ENCODE measurements at regions not wholly inside any gene's neighbourhood (a gene's known extent, or its start where the extent isn't known, plus 50 kb on each side); places are given as distances from the start of the nearest gene placed in this dataset.

DNA sequence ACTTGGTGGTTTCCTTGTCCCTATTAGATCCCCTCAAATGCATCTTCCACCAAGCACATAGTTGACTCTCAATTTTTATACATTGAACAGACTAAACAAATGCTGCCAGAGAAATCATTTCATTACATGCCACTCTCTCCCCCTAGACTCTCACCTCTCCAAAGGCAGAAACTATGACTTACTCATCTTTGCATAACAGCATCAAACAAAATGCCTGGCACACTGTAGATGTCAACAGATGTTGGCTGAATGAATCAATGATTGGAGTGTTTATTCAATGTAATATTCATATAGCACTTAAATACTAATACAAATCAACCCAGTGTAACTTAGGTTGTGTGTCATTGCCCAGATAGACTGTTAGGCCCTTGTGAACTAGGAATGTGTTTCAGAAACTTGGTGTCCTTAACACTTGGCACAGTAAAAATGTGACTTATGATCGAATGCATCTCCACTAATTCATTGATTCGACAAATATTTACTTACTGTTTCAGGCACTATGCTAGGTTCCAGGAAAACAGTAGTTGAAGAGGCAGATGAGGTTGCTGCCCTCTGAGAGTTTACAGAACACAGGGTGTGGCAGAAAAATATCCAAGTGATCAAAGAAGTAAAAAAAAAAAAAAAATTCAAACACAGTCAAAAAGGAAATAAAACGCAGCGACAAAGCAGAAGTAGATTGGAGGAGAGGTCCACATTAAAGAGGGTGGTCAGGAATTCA lies 188.5 kb upstream of the LRRN1 start:
- Histone ChIP-seq H3K9me3 (no peaks in the 10 kb centered on the region), H3K4me3 (no peak overlapping the region), H3K36me3 (no peaks in the 10 kb centered on the region), H3K4me1 (no peaks in the 10 kb centered on the region), H3K27ac (no peak overlapping the region), H3K27me3 (no peaks in the 10 kb centered on the region)
- DNase-seq, result no peak
- TF ChIP-seq, protein P1, sequence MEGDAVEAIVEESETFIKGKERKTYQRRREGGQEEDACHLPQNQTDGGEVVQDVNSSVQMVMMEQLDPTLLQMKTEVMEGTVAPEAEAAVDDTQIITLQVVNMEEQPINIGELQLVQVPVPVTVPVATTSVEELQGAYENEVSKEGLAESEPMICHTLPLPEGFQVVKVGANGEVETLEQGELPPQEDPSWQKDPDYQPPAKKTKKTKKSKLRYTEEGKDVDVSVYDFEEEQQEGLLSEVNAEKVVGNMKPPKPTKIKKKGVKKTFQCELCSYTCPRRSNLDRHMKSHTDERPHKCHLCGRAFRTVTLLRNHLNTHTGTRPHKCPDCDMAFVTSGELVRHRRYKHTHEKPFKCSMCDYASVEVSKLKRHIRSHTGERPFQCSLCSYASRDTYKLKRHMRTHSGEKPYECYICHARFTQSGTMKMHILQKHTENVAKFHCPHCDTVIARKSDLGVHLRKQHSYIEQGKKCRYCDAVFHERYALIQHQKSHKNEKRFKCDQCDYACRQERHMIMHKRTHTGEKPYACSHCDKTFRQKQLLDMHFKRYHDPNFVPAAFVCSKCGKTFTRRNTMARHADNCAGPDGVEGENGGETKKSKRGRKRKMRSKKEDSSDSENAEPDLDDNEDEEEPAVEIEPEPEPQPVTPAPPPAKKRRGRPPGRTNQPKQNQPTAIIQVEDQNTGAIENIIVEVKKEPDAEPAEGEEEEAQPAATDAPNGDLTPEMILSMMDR (IDR thresholded peaks at IDR 0.05), result no peak
- no peak for TF ChIP-seq POLR2A (IDR thresholded peaks at IDR 0.05)
- intact Hi-C loops (cut with DNase I; ENCODE audit: low total_unique reads), result no loop called here

GRCh38 chr3:3606321-3606720 lies 192.9 kb upstream of the LRRN1 start:
- H3K27ac ChIP-seq, result no peak overlapping the region
- H3K4me3 ChIP-seq, result no peak overlapping the region
- intact Hi-C loops (cut with DNase I; ENCODE audit: low total_unique reads), result no loop called here
- TF ChIP-seq, protein P1 (IDR thresholded peaks at IDR 0.05), result no peak
- TF ChIP-seq POLR2A (IDR thresholded peaks at IDR 0.05), result no peak
- no peaks in the 10 kb centered on the region for H3K4me1 ChIP-seq
- H3K9me3 ChIP-seq, result no peaks in the 10 kb centered on the region
- H3K27me3 ChIP-seq, result no peaks in the 10 kb centered on the region
- no peak for DNase-seq
- H3K36me3 ChIP-seq, result no peaks in the 10 kb centered on the region

DNA sequence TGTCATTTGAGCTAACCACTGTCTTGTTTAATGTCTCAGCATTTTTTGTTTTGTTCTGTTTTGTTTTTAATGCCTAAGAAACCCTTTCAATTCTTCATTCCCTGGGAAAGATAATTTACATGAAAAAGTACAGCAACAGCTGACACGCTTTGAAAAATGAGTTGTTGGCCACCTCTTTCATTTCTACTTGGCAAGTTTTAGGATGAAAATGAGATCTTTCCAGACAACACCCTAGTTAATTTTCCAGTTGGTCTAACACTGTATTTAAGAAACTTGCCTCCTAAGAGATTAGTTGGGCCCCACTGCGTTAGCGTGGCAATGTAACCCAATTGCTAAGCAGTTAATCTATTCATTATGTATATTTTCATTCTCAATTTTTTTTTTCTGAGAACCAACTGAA lies 194.0 kb upstream of the LRRN1 start:
- TF ChIP-seq POLR2A (IDR thresholded peaks at IDR 0.05), result no peak
- TF ChIP-seq, protein P1 (IDR thresholded peaks at IDR 0.05), result no peak

GRCh38 chr3:3603351-3603750 lies 195.9 kb upstream of the LRRN1 start:
- Histone ChIP-seq H3K27ac (no peak overlapping the region), H3K4me3 (no peak overlapping the region), H3K4me1 (no peaks in the 10 kb centered on the region), H3K27me3 (no peaks in the 10 kb centered on the region), H3K36me3 (no peaks in the 10 kb centered on the region), H3K9me3 (no peaks in the 10 kb centered on the region)
- TF ChIP-seq POLR2A (IDR thresholded peaks at IDR 0.05), result no peak
- TF ChIP-seq, protein P1 (IDR thresholded peaks at IDR 0.05), result no peak
- intact Hi-C loops (cut with DNase I; ENCODE audit: low total_unique reads), result no loop called here
- no peak for DNase-seq

More for the DNA sequence above, 194.0 kb upstream of the LRRN1 start:
- H3K36me3 ChIP-seq, result no peaks in the 10 kb centered on the region
- intact Hi-C loops (cut with DNase I; ENCODE audit: low total_unique reads), result no loop called here
- no peaks in the 10 kb centered on the region for H3K9me3 ChIP-seq
- no peak for DNase-seq
- no peaks in the 10 kb centered on the region for H3K27me3 ChIP-seq
- H3K27ac ChIP-seq, result no peak overlapping the region
- H3K4me3 ChIP-seq, result no peak overlapping the region
- H3K4me1 ChIP-seq, result no peaks in the 10 kb centered on the region

DNA sequence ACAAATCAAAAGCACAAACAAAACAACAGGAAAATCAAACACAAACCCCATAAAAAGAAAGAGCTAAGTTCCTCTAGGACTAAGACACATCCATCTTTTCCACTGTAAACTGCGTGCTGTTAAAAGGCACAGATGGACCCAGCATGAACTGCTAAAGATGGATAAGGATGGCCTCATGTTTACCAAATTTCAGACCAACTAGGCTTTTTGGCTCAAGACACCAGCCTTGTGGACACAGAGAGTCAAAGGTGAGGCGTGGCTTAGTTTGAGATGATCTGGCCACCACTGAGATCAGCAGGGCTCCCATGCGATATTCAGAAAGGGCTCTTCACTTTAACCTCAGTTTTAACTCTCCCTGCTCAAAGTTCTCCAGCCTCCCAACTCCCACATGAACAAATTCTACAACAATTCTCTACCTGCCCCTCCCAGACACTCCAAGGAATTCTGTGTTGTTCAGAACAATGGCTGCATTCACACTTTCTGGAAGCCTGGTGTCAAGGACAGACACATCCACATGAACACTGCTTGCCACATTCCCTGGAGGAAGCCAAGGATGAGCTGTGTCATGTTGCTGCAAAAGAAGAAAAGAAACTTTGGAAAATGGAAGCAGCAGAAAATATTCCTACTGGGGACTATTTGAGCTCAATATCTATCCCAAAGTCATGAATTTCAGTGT lies 198.4 kb upstream of the LRRN1 start:
- H3K27ac ChIP-seq, result no peak overlapping the region

More for the DNA sequence above, 198.4 kb upstream of the LRRN1 start:
- no peak for TF ChIP-seq POLR2A (IDR thresholded peaks at IDR 0.05)
- no peaks in the 10 kb centered on the region for H3K36me3 ChIP-seq
- intact Hi-C loops (cut with DNase I; ENCODE audit: low total_unique reads), result no loop called here
- no peaks in the 10 kb centered on the region for H3K4me1 ChIP-seq
- H3K9me3 ChIP-seq, result no peaks in the 10 kb centered on the region
- H3K4me3 ChIP-seq, result no peak overlapping the region
- no peak for DNase-seq
- no peaks in the 10 kb centered on the region for H3K27me3 ChIP-seq

All from uterus (tissue), 3 donors.